Panc1 (cell line): ENCODE measurements at regions not wholly inside any gene's neighbourhood (a gene's known extent, or its start where the extent isn't known, plus 50 kb on each side); places are given as distances from the start of the nearest gene placed in this dataset.

ENCODE experiments used
- CTCF ChIP-seq: fragments of 450-650 bp; IDR thresholded peaks from 2 replicates; pipeline ENCODE4 v1.5.1; 2017; ENCODE audit warnings: mild to moderate bottlenecking
- POLR2AphosphoS5 ChIP-seq: IDR thresholded peaks from 2 replicates; pipeline ENCODE4 v1.6.1; 2012; ENCODE audit warnings: mild to moderate bottlenecking, low read depth, low read length, moderate library complexity
- SIN3A ChIP-seq: IDR thresholded peaks from 2 replicates; pipeline ENCODE4 v1.6.1; 2012; ENCODE audit warnings: low read depth, mild to moderate bottlenecking, low read length, moderate library complexity, borderline replicate concordance; ENCODE audit not compliant: insufficient read depth
- TCF7L2 ChIP-seq: IDR thresholded peaks from 2 replicates; pipeline ENCODE4 v1.6.1; 2011; ENCODE audit warnings: mild to moderate bottlenecking, low read depth, low read length, inconsistent platforms

GRCh38 chr3:159765030-159765859, 223.4 kb upstream of the IL12A start:
- TF ChIP-seq CTCF, result no peak
- no peak for TF ChIP-seq POLR2AphosphoS5
- TF ChIP-seq SIN3A, result peak; percentile 83; the same call in 1 of the 2 replicates
- TF ChIP-seq TCF7L2, result no peak
